WTC11 (cell line): ENCODE measurements at regions not wholly inside any gene's neighbourhood (a gene's known extent, or its start where the extent isn't known, plus 50 kb on each side); places are given as distances from the start of the nearest gene placed in this dataset.

Experiments
- ARID4B ChIP-seq: sonication (generic); formaldehyde crosslinking; IDR thresholded peaks from 2 replicates; pipeline ENCODE4 v1.8.0; 2023; ENCODE audit warnings: missing genetic modification reagents, mild to moderate bottlenecking, borderline replicate concordance
- ATF1 ChIP-seq: sonication (generic); formaldehyde crosslinking; IDR thresholded peaks from 2 replicates; pipeline ENCODE4 v1.8.1; 2023; ENCODE audit warnings: mild to moderate bottlenecking, moderate library complexity, missing genetic modification reagents
- EMX1 ChIP-seq: fragments of 250-450 bp; sonication (Bioruptor Pico); IDR thresholded peaks from 2 replicates; pipeline ENCODE4 v1.8.0; 2021; ENCODE audit warnings: mild to moderate bottlenecking
- FOXP4 ChIP-seq: sonication (generic); formaldehyde crosslinking; IDR thresholded peaks from 2 replicates; pipeline ENCODE4 v1.8.0; 2022; ENCODE audit warnings: mild to moderate bottlenecking, missing genetic modification reagents
- HMGA2 ChIP-seq: fragments of 250-450 bp; sonication (Bioruptor Pico); IDR thresholded peaks from 2 replicates; pipeline ENCODE4 v1.4.0; 2021; ENCODE audit warnings: mild to moderate bottlenecking, moderate library complexity
- HMGXB4 ChIP-seq: sonication (generic); formaldehyde crosslinking; IDR thresholded peaks from 2 replicates; pipeline ENCODE4 v1.8.1; 2023; ENCODE audit warnings: mild to moderate bottlenecking, moderate library complexity, missing genetic modification reagents
- IRF2 ChIP-seq: sonication (generic); formaldehyde crosslinking; IDR thresholded peaks from 2 replicates; pipeline ENCODE4 v1.8.0; 2022; ENCODE audit warnings: low read depth, missing genetic modification reagents, borderline replicate concordance
- SP1 ChIP-seq: sonication (generic); formaldehyde crosslinking; conservative IDR thresholded peaks from 2 replicates; pipeline ENCODE4 v1.8.1; 2022; ENCODE audit warnings: missing genetic modification reagents
- TCF7 ChIP-seq: sonication (generic); formaldehyde crosslinking; IDR thresholded peaks from 2 replicates; pipeline ENCODE4 v1.8.0; 2022; ENCODE audit warnings: mild to moderate bottlenecking, low read depth, missing genetic modification reagents, moderate library complexity
- ZNF532 ChIP-seq: fragments of 250-450 bp; sonication (Bioruptor Pico); IDR thresholded peaks from 2 replicates; pipeline ENCODE4 v1.9.0; 2021; ENCODE audit warnings: mild to moderate bottlenecking, borderline replicate concordance

GRCh38 chr5:100755435-100755834, 147.6 kb downstream of the ST8SIA4 start (continued):
- TF ChIP-seq ARID4B (CRISPR knock-in tag) (no peak), FOXP4 (no peak), HMGXB4 (CRISPR knock-in tag) (no peak), EMX1 (CRISPR knock-in tag) (no peak), IRF2 (no peak), TCF7 (CRISPR knock-in tag) (no peak), ATF1 (no peak), SP1 (no peak), HMGA2 (no peak), ZNF532 (no peak)
